ENCODE measurements at regions not wholly inside any gene's neighbourhood (a gene's known extent, or its start where the extent isn't known, plus 50 kb on each side); places are given as distances from the start of the nearest gene placed in this dataset.
A peak's percentile ranks its signal among the peaks of the same experiment; 100 is the strongest.
"Not testable (repeated sequence)": the region's sequence is repeated elsewhere in the genome, so short reads cannot be mapped to it uniquely, and the experiment has no call there.

GRCh38 chr1:201729973-201730608 lies 98.9 kb upstream of the IPO9 start:
- no peak for DNase-seq

GRCh38 chr1:201730611-201731010 lies 98.3 kb upstream of the IPO9 start:
- DNase-seq, result no peak

- no peak for DNase-seq
These were observed 97.8 kb upstream of the IPO9 start for GRCh38 chr1:201731142-201731541.

GRCh38 chr1:201731592-201731991 lies 97.4 kb upstream of the IPO9 start:
- no peak for DNase-seq

GRCh38 chr1:201732351-201732750 lies 96.6 kb upstream of the IPO9 start:
- DNase-seq, result peak; percentile 56

- DNase-seq, result not testable (repeated sequence)
These were observed 94.7 kb upstream of the IPO9 start for GRCh38 chr1:201734221-201734620.

- no peak for DNase-seq
These were observed 94.2 kb upstream of the IPO9 start for GRCh38 chr1:201734786-201735185.

GRCh38 chr1:201736707-201737320 lies 92.1 kb upstream of the IPO9 start:
- no peak for DNase-seq

- DNase-seq, result peak; percentile 94
These were observed 91.5 kb upstream of the IPO9 start for GRCh38 chr1:201737352-201738060.

GRCh38 chr1:201739080-201739479 lies 89.9 kb upstream of the IPO9 start:
- no peak for DNase-seq

GRCh38 chr1:201739492-201740085 lies 89.4 kb upstream of the IPO9 start:
- peak; percentile 52 for DNase-seq

- DNase-seq, result no peak
These were observed 88.8 kb upstream of the IPO9 start for GRCh38 chr1:201740086-201740541.

GRCh38 chr1:201740670-201741111 lies 88.3 kb upstream of the IPO9 start:
- no peak for DNase-seq

GRCh38 chr1:201741763-201742342 lies 87.1 kb upstream of the IPO9 start:
- no peak for DNase-seq

GRCh38 chr1:201742476-201742875 lies 86.5 kb upstream of the IPO9 start:
- DNase-seq, result peak; percentile 51

GRCh38 chr1:201742955-201743805 lies 85.8 kb upstream of the IPO9 start:
- peak; percentile 77 for DNase-seq

GRCh38 chr1:201745023-201745422 lies 83.9 kb upstream of the IPO9 start:
- DNase-seq, result peak; percentile 81

GRCh38 chr1:201746156-201746555 lies 82.8 kb upstream of the IPO9 start:
- no peak for DNase-seq

GRCh38 chr1:201747261-201747660 lies 81.7 kb upstream of the IPO9 start:
- DNase-seq, result no peak

GRCh38 chr1:201748335-201748734 lies 80.6 kb upstream of the IPO9 start:
- DNase-seq, result peak; percentile 97

GRCh38 chr1:201749059-201749690 lies 79.8 kb upstream of the IPO9 start:
- DNase-seq, result no peak

- no peak for DNase-seq
These were observed 78.8 kb upstream of the IPO9 start for GRCh38 chr1:201750120-201750519.
